ENCODE measurements at regions not wholly inside any gene's neighbourhood (a gene's known extent, or its start where the extent isn't known, plus 50 kb on each side); places are given as distances from the start of the nearest gene placed in this dataset.

DNA sequence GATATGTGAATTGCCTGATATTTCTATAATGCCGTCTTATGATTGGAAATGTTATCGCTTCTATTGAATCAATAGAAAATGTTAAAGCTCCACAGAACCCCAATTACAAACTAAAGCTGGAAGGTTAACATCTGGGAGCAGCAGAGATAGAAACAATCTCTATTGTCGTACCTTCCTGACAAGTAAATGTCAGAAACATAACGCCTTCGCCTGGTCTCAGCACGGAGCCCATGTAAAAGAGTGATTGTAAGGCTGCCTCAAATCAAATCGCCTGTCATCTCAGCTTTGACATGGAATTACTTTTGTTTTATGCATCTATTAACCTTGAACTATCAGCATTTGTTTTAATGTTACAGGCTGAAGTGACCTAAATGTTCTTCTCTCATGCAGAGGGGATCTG, 885.9 kb upstream of the PIK3C3 start:
- TF ChIP-seq POLR2A (IDR thresholded peaks at IDR 0.05), result no peak
- TF ChIP-seq, protein P1, sequence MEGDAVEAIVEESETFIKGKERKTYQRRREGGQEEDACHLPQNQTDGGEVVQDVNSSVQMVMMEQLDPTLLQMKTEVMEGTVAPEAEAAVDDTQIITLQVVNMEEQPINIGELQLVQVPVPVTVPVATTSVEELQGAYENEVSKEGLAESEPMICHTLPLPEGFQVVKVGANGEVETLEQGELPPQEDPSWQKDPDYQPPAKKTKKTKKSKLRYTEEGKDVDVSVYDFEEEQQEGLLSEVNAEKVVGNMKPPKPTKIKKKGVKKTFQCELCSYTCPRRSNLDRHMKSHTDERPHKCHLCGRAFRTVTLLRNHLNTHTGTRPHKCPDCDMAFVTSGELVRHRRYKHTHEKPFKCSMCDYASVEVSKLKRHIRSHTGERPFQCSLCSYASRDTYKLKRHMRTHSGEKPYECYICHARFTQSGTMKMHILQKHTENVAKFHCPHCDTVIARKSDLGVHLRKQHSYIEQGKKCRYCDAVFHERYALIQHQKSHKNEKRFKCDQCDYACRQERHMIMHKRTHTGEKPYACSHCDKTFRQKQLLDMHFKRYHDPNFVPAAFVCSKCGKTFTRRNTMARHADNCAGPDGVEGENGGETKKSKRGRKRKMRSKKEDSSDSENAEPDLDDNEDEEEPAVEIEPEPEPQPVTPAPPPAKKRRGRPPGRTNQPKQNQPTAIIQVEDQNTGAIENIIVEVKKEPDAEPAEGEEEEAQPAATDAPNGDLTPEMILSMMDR (IDR thresholded peaks at IDR 0.05), result no peak

Measured in ovary (tissue), 3 donors.